ENCODE measurements at regions not wholly inside any gene's neighbourhood (a gene's known extent, or its start where the extent isn't known, plus 50 kb on each side); places are given as distances from the start of the nearest gene placed in this dataset.

- DNase-seq (no peak), ATAC-seq (no peak)
- no peak overlapping the region for H3K4me3 Mint-ChIP-seq
- peaks cover 7% of the 10 kb centered on the region for H3K4me1 Mint-ChIP-seq
- H3K27me3 Mint-ChIP-seq = no peaks in the 10 kb centered on the region
- H3K9me3 Mint-ChIP-seq = no peaks in the 10 kb centered on the region
- H3K27ac Mint-ChIP-seq = no peak overlapping the region
Observed at GRCh38 chr4:152269448-152270191, 266.3 kb downstream of the FBXW7 start.

GRCh38 chr4:152267811-152268210 is 268.1 kb downstream of the FBXW7 start:
- no peaks in the 10 kb centered on the region for H3K27me3 Mint-ChIP-seq
- H3K9me3 Mint-ChIP-seq = no peaks in the 10 kb centered on the region
- no peak overlapping the region for H3K27ac Mint-ChIP-seq
- DNase-seq = no peak
- no peak for ATAC-seq
- no peak overlapping the region for H3K4me3 Mint-ChIP-seq
- peaks cover 7% of the 10 kb centered on the region for H3K4me1 Mint-ChIP-seq

GRCh38 chr4:152266831-152267480 is 268.9 kb downstream of the FBXW7 start:
- Mint-ChIP-seq H3K4me1 (peaks cover 7% of the 10 kb centered on the region), H3K27me3 (no peaks in the 10 kb centered on the region), H3K4me3 (no peak overlapping the region), H3K27ac (peak overlapping the region in 1 of 2 donors; percentile 32), H3K9me3 (no peaks in the 10 kb centered on the region)
- ATAC-seq (no peak), DNase-seq (no peak)

- Mint-ChIP-seq H3K27me3 (no peaks in the 10 kb centered on the region), H3K27ac (no peak overlapping the region), H3K9me3 (no peaks in the 10 kb centered on the region)
Observed at GRCh38 chr4:152265149-152265621, 270.7 kb downstream of the FBXW7 start.

GRCh38 chr4:152264106-152264505 is 271.8 kb downstream of the FBXW7 start:
- H3K4me1 Mint-ChIP-seq = peaks cover 7% of the 10 kb centered on the region
- no peak overlapping the region for H3K4me3 Mint-ChIP-seq
- ATAC-seq = no peak
- no peaks in the 10 kb centered on the region for H3K27me3 Mint-ChIP-seq
- peaks cover 5 to 10% of the 10 kb centered on the region in 2 donors for H3K9me3 Mint-ChIP-seq
- no peak for DNase-seq
- no peak overlapping the region for H3K27ac Mint-ChIP-seq

More at GRCh38 chr4:152265149-152265621, 270.7 kb downstream of the FBXW7 start:
- DNase-seq (no peak), ATAC-seq (no peak)
- Mint-ChIP-seq H3K4me3 (no peak overlapping the region), H3K4me1 (peaks cover 7% of the 10 kb centered on the region)

- ATAC-seq = no peak
- no peaks in the 10 kb centered on the region for H3K4me1 Mint-ChIP-seq
- peaks cover 6 to 10% of the 10 kb centered on the region in 2 donors for H3K9me3 Mint-ChIP-seq
- H3K27ac Mint-ChIP-seq = no peak overlapping the region
- no peak for DNase-seq
- no peak overlapping the region for H3K4me3 Mint-ChIP-seq
- H3K27me3 Mint-ChIP-seq = no peaks in the 10 kb centered on the region
Observed at GRCh38 chr4:152259866-152260265, 276.0 kb downstream of the FBXW7 start.

- Mint-ChIP-seq H3K27ac (peak overlapping the region in 1 of 2 donors; percentile 51), H3K9me3 (peaks cover 6 to 10% of the 10 kb centered on the region in 2 donors), H3K27me3 (no peaks in the 10 kb centered on the region), H3K4me1 (no peaks in the 10 kb centered on the region), H3K4me3 (no peak overlapping the region)
- DNase-seq (no peak), ATAC-seq (no peak)
Observed at GRCh38 chr4:152258804-152259708, 276.8 kb downstream of the FBXW7 start.

GRCh38 chr4:152258391-152258790 is 277.5 kb downstream of the FBXW7 start:
- Mint-ChIP-seq H3K27me3 (no peaks in the 10 kb centered on the region), H3K4me3 (no peak overlapping the region), H3K9me3 (peaks cover 6 to 10% of the 10 kb centered on the region in 2 donors), H3K27ac (no peak overlapping the region), H3K4me1 (no peaks in the 10 kb centered on the region)
- no peak for ATAC-seq
- no peak for DNase-seq

GRCh38 chr4:152257601-152258066 is 278.3 kb downstream of the FBXW7 start:
- no peaks in the 10 kb centered on the region for H3K4me1 Mint-ChIP-seq
- no peaks in the 10 kb centered on the region for H3K27me3 Mint-ChIP-seq
- no peak for ATAC-seq
- H3K9me3 Mint-ChIP-seq = peaks cover 6 to 10% of the 10 kb centered on the region in 2 donors
- no peak overlapping the region for H3K27ac Mint-ChIP-seq
- no peak for DNase-seq
- no peak overlapping the region for H3K4me3 Mint-ChIP-seq

- Mint-ChIP-seq H3K9me3 (peaks cover 6 to 10% of the 10 kb centered on the region in 2 donors), H3K4me1 (no peaks in the 10 kb centered on the region)
Observed at GRCh38 chr4:152256996-152257395, 278.9 kb downstream of the FBXW7 start.

GRCh38 chr4:152255437-152255836 is 280.5 kb downstream of the FBXW7 start:
- H3K9me3 Mint-ChIP-seq = peaks cover 6 to 10% of the 10 kb centered on the region in 2 donors
- DNase-seq (peak; percentile 60 to 86), ATAC-seq (peak; percentile 100)
- no peaks in the 10 kb centered on the region for H3K27me3 Mint-ChIP-seq
- peak overlapping the region in 1 of 2 donors; percentile 69 for H3K27ac Mint-ChIP-seq
- no peak overlapping the region for H3K4me3 Mint-ChIP-seq
- H3K4me1 Mint-ChIP-seq = no peaks in the 10 kb centered on the region

More at GRCh38 chr4:152256996-152257395, 278.9 kb downstream of the FBXW7 start:
- no peaks in the 10 kb centered on the region for H3K27me3 Mint-ChIP-seq
- no peak for ATAC-seq
- no peak for DNase-seq
- H3K4me3 Mint-ChIP-seq = no peak overlapping the region
- H3K27ac Mint-ChIP-seq = no peak overlapping the region

- Mint-ChIP-seq H3K4me1 (peaks cover 32% of the 10 kb centered on the region), H3K9me3 (peaks cover 0 to 7% of the 10 kb centered on the region in 2 donors), H3K4me3 (no peak overlapping the region), H3K27me3 (no peaks in the 10 kb centered on the region), H3K27ac (no peak overlapping the region)
- DNase-seq (no peak), ATAC-seq (no peak)
Observed at GRCh38 chr4:152248347-152248746, 287.5 kb downstream of the FBXW7 start.

GRCh38 chr4:152247271-152247975 is 288.5 kb downstream of the FBXW7 start:
- Mint-ChIP-seq H3K9me3 (peaks cover 0 to 7% of the 10 kb centered on the region in 2 donors), H3K4me3 (no peak overlapping the region), H3K27me3 (no peaks in the 10 kb centered on the region), H3K4me1 (peaks cover 32% of the 10 kb centered on the region), H3K27ac (no peak overlapping the region)
- DNase-seq = no peak
- ATAC-seq = peak; percentile 5

- H3K4me3 Mint-ChIP-seq = peak overlapping the region; percentile 4 to 51
- ATAC-seq = peak; percentile 37
- H3K27ac Mint-ChIP-seq = no peak overlapping the region
- no peaks in the 10 kb centered on the region for H3K27me3 Mint-ChIP-seq
- H3K9me3 Mint-ChIP-seq = peaks cover 0 to 7% of the 10 kb centered on the region in 2 donors
- peaks cover 32% of the 10 kb centered on the region for H3K4me1 Mint-ChIP-seq
- no peak for DNase-seq
Observed at GRCh38 chr4:152246659-152247058, 289.2 kb downstream of the FBXW7 start.

GRCh38 chr4:152245680-152246079 is 290.2 kb downstream of the FBXW7 start:
- DNase-seq (no peak), ATAC-seq (no peak)
- Mint-ChIP-seq H3K4me1 (peaks cover 32% of the 10 kb centered on the region), H3K27ac (no peak overlapping the region), H3K4me3 (no peak overlapping the region), H3K9me3 (peaks cover 0 to 7% of the 10 kb centered on the region in 2 donors), H3K27me3 (no peaks in the 10 kb centered on the region)

All from stimulated activated naive CD8-positive, alpha-beta T cell treated with anti-CD3 and anti-CD28 coated beads, Interleukin-15, amount 100 ng/mL, for 72 hours (primary cell).